Parathyroid adenoma (tissue), 2 donors: ENCODE measurements at regions not wholly inside any gene's neighbourhood (a gene's known extent, or its start where the extent isn't known, plus 50 kb on each side); places are given as distances from the start of the nearest gene placed in this dataset.

Experiments
- H2AFZ ChIP-seq: fragments of 300-600 bp; sonication (generic); one replicate; pipeline ENCODE4 v1.7.0; 2017; ENCODE audit warnings: antibody characterized with exemption, mild to moderate bottlenecking
- H3K27ac ChIP-seq: fragments of 300-600 bp; sonication (generic); one replicate; pipeline ENCODE4 v1.7.0; 2017
- H3K27me3 ChIP-seq: fragments of 300-600 bp; sonication (generic); one replicate; pipeline ENCODE4 v1.7.0; 2017; ENCODE audit warnings: low read length; ENCODE audit not compliant: control insufficient read depth, insufficient read depth
- H3K36me3 ChIP-seq: fragments of 300-600 bp; sonication (generic); one replicate; pipeline ENCODE4 v1.7.0; 2017; ENCODE audit warnings: low read length; ENCODE audit not compliant: control insufficient read depth, insufficient read depth
- H3K4me1 ChIP-seq: fragments of 300-600 bp; sonication (generic); one replicate; pipeline ENCODE4 v1.7.0; 2017; ENCODE audit warnings: control low read depth
- H3K4me2 ChIP-seq: fragments of 300-600 bp; sonication (generic); one replicate; pipeline ENCODE4 v1.7.0; 2017; ENCODE audit warnings: low read length
- H3K4me3 ChIP-seq: fragments of 300-600 bp; sonication (generic); one replicate; pipeline ENCODE4 v1.7.0; 2017; ENCODE audit warnings: low read depth, low read length
- H3K79me2 ChIP-seq: fragments of 300-600 bp; sonication (generic); one replicate; pipeline ENCODE4 v1.7.0; 2017; ENCODE audit warnings: control low read depth
- H3K9ac ChIP-seq: fragments of 300-600 bp; sonication (generic); one replicate; pipeline ENCODE4 v1.7.0; 2017; ENCODE audit warnings: mild to moderate bottlenecking
- H3K9me3 ChIP-seq: fragments of 300-600 bp; sonication (generic); one replicate; pipeline ENCODE4 v1.7.0; 2017; ENCODE audit warnings: low read length; ENCODE audit not compliant: control insufficient read depth
- TF ChIP-seq, protein P1 (sequence below): fragments of 300-600 bp; sonication (generic); IDR thresholded peaks from one replicate; pipeline ENCODE4 v1.7.0; 2017; ENCODE audit warnings: antibody characterized with exemption, mild to moderate bottlenecking
- donor health status: primary hyperparathyroidism.

DNA sequence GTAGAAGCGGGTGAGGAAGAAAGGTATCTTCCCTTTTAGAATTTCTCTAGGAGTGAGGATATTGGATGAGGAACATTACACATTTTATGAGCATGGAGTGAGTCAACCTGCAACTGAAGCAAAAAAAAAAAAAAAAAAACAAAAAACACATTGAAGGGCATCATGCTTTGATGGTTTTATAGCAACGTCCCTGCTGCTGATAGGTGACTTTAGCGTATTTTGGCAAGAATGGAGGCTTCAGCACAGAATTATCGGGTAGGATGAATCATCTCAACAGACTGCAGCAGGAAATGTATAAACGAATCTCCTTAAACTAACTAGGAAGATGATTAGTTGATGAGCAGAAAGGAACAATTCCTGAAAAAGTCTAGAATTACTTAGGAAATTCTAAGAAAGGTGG lies 1359.6 kb upstream of the ATXN8OS start:
- no peaks in the 10 kb centered on the region for H3K79me2 ChIP-seq
- H3K4me2 ChIP-seq: no peak overlapping the region
- H3K9ac ChIP-seq: no peak overlapping the region
- H3K4me1 ChIP-seq: no peaks in the 10 kb centered on the region
- TF ChIP-seq, protein P1, sequence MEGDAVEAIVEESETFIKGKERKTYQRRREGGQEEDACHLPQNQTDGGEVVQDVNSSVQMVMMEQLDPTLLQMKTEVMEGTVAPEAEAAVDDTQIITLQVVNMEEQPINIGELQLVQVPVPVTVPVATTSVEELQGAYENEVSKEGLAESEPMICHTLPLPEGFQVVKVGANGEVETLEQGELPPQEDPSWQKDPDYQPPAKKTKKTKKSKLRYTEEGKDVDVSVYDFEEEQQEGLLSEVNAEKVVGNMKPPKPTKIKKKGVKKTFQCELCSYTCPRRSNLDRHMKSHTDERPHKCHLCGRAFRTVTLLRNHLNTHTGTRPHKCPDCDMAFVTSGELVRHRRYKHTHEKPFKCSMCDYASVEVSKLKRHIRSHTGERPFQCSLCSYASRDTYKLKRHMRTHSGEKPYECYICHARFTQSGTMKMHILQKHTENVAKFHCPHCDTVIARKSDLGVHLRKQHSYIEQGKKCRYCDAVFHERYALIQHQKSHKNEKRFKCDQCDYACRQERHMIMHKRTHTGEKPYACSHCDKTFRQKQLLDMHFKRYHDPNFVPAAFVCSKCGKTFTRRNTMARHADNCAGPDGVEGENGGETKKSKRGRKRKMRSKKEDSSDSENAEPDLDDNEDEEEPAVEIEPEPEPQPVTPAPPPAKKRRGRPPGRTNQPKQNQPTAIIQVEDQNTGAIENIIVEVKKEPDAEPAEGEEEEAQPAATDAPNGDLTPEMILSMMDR: no peak
- H3K36me3 ChIP-seq: no peaks in the 10 kb centered on the region
- H3K27ac ChIP-seq: no peak overlapping the region
- H3K4me3 ChIP-seq: no peak overlapping the region
- H3K27me3 ChIP-seq: no peaks in the 10 kb centered on the region
- H2AFZ ChIP-seq: no peak overlapping the region
- no peaks in the 10 kb centered on the region for H3K9me3 ChIP-seq

DNA sequence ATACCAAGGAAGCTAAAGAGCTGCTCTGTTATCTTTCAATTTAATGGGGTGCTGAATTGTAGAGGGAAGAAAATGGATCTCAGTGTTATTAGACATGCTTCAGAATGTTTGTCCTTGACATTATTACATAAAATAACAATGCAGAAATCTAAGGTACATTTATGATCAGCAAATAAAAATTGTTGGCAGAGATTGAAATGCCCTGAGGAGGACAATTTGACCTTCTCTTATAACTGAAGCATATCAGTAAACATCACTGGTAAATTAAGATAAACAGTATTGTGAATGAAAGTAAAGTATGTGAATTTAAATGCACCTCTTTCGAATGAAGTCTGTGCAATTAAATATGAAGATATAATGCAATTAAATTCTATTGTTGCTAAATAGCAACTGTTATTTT lies 1362.1 kb upstream of the ATXN8OS start:
- Histone ChIP-seq H2AFZ (no peak overlapping the region), H3K4me2 (no peak overlapping the region), H3K9me3 (no peaks in the 10 kb centered on the region), H3K4me3 (no peak overlapping the region), H3K27ac (no peak overlapping the region), H3K9ac (no peak overlapping the region), H3K27me3 (no peaks in the 10 kb centered on the region), H3K79me2 (no peaks in the 10 kb centered on the region), H3K36me3 (no peaks in the 10 kb centered on the region), H3K4me1 (no peaks in the 10 kb centered on the region)
- TF ChIP-seq, protein P1: no peak

DNA sequence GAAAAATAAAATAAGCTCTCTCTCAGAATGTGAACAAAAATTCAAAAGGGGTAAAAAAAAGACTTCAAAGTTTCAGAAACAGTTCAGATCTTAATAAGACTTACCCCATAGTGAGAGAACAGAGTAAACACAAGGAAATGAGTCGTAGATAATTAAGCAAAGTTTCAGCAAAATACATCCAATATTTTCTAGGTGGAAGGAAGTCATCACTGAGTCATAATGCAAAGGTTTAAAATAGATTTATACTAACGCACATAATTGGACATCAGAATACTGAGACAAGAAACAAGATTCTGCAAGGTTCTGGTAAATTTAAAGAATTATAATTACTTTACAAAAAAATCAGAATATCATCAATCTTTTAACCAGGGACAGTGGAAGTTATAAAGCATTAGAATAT lies 1370.7 kb upstream of the ATXN8OS start:
- no peaks in the 10 kb centered on the region for H3K36me3 ChIP-seq
- no peak overlapping the region for H3K4me2 ChIP-seq
- no peaks in the 10 kb centered on the region for H3K4me1 ChIP-seq
- no peak overlapping the region for H2AFZ ChIP-seq
- TF ChIP-seq, protein P1: no peak
- no peak overlapping the region for H3K4me3 ChIP-seq
- no peak overlapping the region for H3K9ac ChIP-seq
- H3K27ac ChIP-seq: no peak overlapping the region
- H3K9me3 ChIP-seq: no peaks in the 10 kb centered on the region
- H3K79me2 ChIP-seq: no peaks in the 10 kb centered on the region
- H3K27me3 ChIP-seq: no peaks in the 10 kb centered on the region

DNA sequence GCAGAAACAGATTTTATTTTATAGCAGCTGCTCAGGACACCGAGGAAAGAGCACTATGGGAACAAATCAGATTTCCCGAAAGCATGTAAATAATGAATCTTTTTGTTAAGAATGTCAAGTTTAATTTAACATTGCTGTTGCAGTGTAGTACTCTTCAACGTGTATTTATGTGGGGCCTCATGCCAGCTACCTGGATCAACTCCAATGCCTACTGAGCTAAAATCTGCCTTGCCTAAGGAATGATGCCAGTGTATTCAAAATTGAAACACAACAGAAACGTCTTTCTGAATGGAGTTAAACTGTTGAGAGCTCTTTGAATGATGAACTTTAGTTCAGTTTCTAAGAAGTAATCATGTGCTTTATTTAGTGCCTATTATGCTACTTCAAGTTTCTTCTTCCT lies 1379.8 kb upstream of the ATXN8OS start:
- H3K27ac ChIP-seq: no peak overlapping the region
- no peaks in the 10 kb centered on the region for H3K36me3 ChIP-seq
- no peaks in the 10 kb centered on the region for H3K79me2 ChIP-seq
- no peaks in the 10 kb centered on the region for H3K9me3 ChIP-seq
- no peak overlapping the region for H3K9ac ChIP-seq
- no peak overlapping the region for H2AFZ ChIP-seq
- TF ChIP-seq, protein P1: no peak
- H3K4me2 ChIP-seq: no peak overlapping the region
- H3K4me1 ChIP-seq: no peaks in the 10 kb centered on the region
- no peak overlapping the region for H3K4me3 ChIP-seq
- H3K27me3 ChIP-seq: no peaks in the 10 kb centered on the region

DNA sequence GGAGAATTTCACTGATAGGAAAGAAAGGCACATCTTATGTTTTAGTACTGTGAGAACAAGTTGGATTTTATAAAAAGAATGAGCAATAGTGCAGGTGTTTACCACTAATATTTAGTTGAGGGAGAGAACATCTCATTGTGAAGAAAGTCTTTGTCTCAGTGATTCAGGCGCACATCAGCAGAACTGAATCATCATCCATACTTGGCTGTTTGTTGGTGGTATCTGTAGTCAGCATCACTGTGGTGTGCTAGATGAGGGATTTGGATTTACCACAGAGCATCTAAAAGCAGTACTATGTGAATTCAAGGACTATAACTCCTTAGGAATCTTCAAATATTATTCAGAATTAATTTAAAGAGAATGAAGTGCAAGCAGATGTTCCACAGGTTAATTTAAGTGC lies 1380.5 kb upstream of the ATXN8OS start:
- Histone ChIP-seq H3K4me3 (no peak overlapping the region), H3K9me3 (no peaks in the 10 kb centered on the region), H3K9ac (no peak overlapping the region), H3K4me2 (no peak overlapping the region), H3K36me3 (no peaks in the 10 kb centered on the region), H2AFZ (no peak overlapping the region), H3K27me3 (no peaks in the 10 kb centered on the region), H3K4me1 (no peaks in the 10 kb centered on the region), H3K79me2 (no peaks in the 10 kb centered on the region), H3K27ac (no peak overlapping the region)
- TF ChIP-seq, protein P1: no peak
